ENCODE measurements at regions not wholly inside any gene's neighbourhood (a gene's known extent, or its start where the extent isn't known, plus 50 kb on each side); places are given as distances from the start of the nearest gene placed in this dataset.

DNA sequence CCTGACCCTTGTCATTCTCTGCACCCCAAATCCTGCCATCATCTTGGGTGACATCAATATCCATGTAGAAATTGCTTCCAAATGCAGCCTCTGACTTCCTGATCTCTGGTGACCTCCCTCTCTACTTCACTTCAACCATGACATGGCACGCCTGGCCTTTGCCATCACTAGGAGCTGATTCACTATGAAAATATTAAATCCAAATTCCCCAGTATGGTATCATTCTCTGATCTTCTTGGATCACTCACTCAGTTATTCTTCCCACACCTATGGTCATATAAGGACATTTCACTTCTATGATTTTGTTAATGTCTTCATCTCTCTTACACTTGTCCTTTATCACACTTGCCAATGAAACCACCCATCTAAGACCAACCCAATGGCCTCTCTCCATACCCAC is 73.7 kb upstream of the ODAD2 start:
- TF ChIP-seq CTCF (IDR thresholded peaks at IDR 0.05) (no peak), ZFX (IDR thresholded peaks at IDR 0.05; ENCODE audit: borderline replicate concordance) (no peak)

Measured in 22Rv1 (cell line).